Stimulated activated CD4-positive, alpha-beta T cell treated with anti-CD3 and anti-CD28 coated beads, Interleukin-2, amount 100 ng/mL, for 24 hours (primary cell): ENCODE measurements at regions not wholly inside any gene's neighbourhood (a gene's known extent, or its start where the extent isn't known, plus 50 kb on each side); places are given as distances from the start of the nearest gene placed in this dataset.

Experiments used
- DNase-seq, 2 donors: peaks; one replicate each; pipeline ENCODE4 v3.0.0-alpha.2; 2020

DNA sequence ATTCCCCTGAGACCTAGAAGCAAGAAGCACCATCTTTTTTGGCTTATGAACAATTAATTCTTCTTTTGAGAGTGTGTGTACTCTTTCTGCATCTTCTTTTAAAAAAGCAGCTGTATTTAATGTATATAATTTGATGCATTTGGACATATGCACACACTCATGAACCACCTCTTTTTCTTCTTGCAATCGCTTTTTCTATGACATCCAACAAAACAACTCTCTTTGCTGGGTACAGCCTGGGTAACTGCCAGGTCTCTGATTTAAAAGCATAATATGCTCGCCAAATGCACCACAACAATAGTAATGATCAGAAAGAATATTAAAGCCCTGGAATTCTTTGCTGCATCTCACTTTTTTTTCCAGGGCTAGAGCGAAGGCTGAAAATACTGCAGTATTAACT, 97.3 kb downstream of the HAPSTR1 start:
- no peak for DNase-seq

DNA sequence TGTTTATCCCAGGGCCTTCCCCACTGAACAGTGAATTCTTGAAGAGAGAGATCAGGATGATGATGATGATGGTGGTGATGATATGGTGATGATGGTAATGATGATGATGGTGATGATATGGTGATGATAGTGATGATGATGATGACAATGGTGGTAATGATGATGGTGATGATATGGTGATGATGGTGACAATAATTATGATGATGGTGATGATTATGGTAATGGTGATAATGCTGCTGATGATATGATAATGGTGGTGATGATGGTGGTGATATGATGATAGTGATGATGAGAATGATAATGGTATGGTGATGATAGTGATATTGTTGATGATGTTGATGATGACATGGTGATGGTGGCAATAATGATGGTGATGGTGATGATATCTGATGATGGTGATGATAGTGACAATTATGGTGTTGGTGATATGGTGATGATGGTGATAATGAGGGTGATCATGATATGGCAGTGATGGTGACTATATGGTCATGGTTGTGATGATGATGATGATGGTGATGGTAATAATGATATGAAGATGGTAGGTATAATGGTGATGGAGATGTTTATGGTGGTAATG, 99.9 kb downstream of the HAPSTR1 start:
- no peak for DNase-seq

DNA sequence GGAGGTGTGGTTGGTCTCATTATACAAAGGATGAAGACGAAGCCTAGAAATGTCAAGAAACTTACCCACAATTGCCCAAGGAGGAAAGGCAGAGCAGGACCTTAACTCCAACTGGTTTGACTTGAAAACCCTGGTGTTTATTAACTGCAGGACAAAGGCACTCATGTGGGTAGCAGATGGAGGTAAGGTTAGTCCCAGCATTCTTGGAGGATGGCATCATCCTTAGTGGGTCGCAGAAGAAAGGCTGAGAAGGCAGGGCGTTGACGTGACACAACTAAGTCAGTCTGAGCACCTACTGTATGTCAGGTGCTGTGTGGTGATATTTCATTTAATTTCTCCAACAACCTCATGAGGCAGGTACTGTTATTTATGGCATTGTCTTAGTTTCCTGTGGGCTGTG, 101.3 kb downstream of the HAPSTR1 start:
- DNase-seq = no peak

GRCh38 chr16:9195287-9195686, 103.8 kb downstream of the HAPSTR1 start:
- no peak for DNase-seq

DNA sequence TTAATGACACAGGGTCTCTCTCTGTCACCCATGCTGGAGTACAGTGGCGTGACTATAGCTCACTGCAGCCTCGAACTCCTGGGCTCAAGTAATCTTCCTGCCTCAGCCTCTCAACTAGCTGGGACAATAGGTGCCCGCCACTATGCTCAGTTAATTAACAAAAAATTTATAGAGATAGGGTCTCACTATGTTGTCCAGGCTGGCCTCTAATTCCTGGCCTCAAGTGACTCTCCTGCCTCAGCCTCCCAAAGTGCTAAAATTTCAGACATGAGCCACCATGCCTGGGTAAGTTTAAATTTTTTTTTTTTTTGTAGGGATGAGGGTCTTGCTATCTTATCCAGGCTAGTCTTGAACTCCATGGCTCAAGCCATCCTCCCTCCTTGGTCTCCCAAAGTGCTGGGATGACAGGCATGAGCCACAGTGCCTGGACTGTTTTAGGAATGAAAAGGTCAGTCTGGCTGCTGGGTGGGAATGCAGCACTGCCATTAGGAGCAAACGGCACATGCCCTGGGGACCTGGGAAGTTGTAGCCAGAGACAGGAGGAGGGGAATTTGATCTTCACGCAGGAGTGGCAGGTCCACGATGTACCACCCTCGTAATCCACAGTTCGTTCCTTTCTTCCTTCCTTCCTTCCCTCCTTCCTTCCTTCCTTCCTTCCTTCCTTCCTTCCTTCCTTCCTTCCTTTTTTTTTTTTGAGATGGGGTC, 106.7 kb downstream of the HAPSTR1 start:
- DNase-seq = no peak

DNA sequence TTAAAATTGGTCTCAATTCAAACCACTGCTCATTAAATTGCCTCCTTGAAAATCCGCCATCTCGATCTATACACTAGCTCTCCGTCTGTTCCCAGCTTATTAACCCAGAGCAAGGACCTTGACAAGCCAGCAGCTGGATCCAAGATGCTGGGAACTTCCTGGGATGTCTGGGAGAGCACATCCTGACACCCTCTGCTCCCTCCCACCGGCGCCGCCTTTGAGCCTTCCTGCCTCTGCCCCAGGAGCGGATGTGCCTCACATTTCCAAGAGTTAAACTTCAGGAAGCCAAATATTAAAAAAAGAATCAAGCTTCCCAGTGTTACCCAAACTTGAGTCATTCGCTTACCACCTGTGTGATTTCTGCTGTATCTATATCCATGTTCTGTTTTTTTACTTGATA, 107.9 kb downstream of the HAPSTR1 start:
- DNase-seq = no peak

GRCh38 chr16:9199751-9200150, 108.3 kb downstream of the HAPSTR1 start:
- no peak for DNase-seq

DNA sequence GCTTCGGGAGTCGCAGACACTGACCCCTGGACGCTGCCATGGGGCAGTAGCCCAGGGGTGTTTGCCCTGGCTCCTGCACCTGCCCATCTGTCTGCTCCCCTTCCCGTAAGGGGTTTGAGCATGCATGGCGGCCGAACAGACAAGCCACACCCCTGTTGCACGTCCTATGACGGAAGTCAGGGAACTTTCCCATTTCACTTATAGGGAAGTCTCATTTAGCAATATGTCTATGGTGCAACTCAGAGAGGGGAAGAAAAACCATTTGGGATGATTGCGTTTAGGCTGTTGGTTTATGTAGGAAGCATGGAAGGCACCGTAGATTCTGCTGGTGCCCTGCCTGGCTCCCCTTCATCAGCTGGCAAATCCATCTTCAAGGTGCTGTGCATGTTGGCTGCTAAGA, 112.5 kb downstream of the HAPSTR1 start:
- DNase-seq = no peak

- DNase-seq = no peak
These were observed 114.2 kb downstream of the HAPSTR1 start for GRCh38 chr16:9205661-9206060.

- no peak for DNase-seq
These were observed 114.7 kb downstream of the HAPSTR1 start for GRCh38 chr16:9206156-9206555.

GRCh38 chr16:9212621-9213020, 121.2 kb downstream of the HAPSTR1 start:
- DNase-seq = no peak

GRCh38 chr16:9219813-9220212, 128.4 kb downstream of the HAPSTR1 start:
- DNase-seq = no peak

- no peak for DNase-seq
These were observed 134.3 kb downstream of the HAPSTR1 start for GRCh38 chr16:9225527-9226316.

GRCh38 chr16:9226924-9227323, 135.5 kb downstream of the HAPSTR1 start:
- DNase-seq = no peak

- DNase-seq = no peak
These were observed 139.6 kb downstream of the HAPSTR1 start for GRCh38 chr16:9231039-9231438.

GRCh38 chr16:9232102-9232770, 140.8 kb downstream of the HAPSTR1 start:
- DNase-seq = no peak

- DNase-seq = no peak
These were observed 144.4 kb downstream of the HAPSTR1 start for GRCh38 chr16:9235867-9236266.

DNA sequence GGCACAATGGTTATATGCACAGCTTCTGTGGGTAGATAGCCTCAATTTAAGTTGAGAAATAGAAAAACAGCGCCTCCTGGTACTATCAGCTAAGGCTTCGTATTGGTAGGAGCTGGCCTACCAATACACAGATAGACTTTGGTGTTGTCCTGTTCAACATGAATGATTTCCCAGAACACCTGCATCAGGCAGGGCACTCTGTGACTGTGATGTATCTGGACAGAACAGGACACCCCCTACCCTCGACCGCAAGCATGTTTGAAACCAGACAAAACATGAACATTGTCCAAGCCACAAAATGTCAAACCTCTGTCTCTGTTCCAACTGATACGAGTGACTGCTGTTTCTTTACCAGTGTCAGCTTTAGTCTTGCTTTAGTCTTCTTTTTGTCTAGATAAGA, 144.9 kb downstream of the HAPSTR1 start:
- no peak for DNase-seq

DNA sequence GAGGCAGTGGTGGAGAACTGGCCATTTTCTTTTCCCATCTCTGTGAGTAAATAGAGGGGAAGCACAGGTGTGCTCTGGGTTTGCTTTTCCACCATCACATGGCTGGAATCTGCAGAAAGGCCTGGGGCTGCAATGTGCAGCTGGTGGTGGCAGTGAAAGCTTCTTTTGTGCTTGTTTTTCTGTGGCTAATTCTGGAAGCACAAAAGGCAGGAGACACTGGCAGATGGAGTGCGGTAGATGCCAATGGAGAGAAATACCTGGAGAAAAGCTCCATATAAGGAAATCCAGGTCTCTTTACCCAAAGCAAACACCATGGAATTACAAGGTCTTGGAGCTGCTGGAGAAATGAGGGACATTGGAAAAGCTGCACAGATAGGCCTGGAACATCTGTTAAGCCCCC, 146.9 kb downstream of the HAPSTR1 start:
- DNase-seq = no peak

GRCh38 chr16:9241177-9241576, 149.7 kb downstream of the HAPSTR1 start:
- DNase-seq = no peak

DNA sequence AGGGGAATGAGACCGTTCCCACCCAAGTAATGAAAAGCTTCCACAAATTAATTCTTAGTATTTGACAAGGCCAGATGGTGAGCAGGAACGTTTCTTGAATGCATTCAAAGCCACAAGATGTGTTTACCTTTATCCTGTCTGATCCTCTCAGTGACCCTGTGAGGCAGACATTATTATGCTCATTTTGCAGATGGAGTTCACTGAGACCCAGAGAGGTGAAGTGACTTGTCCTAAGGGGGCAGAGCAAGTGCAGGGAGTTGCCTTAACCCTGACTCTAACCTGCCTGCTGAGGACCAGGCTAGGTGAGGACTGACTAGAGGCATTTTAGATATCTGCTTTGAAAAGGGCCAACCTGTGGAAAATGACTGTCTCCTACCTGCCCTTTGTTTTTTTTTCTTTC, 156.7 kb downstream of the HAPSTR1 start:
- DNase-seq = no peak

- no peak for DNase-seq
These were observed 158.1 kb downstream of the HAPSTR1 start for GRCh38 chr16:9249534-9249933.

DNA sequence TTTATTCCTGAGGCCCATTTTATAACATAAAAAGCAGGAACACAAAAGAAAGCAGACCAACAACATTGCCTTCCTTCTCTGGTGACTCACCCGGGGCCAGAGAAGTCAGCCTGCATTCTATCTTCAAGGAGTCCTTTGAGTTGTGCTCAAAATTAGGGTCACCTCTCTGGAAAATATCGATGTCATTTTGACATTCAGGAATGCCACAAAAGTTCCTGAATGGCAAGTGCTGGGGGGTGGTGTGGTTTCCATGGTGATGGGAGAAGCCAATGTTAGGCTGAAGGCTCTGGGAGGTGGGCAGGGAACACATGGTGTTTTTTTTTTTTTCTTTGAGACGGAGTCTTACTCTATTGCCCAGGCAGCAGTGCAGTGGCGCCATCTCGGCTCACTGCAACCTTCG, 159.6 kb downstream of the HAPSTR1 start:
- DNase-seq = no peak

DNA sequence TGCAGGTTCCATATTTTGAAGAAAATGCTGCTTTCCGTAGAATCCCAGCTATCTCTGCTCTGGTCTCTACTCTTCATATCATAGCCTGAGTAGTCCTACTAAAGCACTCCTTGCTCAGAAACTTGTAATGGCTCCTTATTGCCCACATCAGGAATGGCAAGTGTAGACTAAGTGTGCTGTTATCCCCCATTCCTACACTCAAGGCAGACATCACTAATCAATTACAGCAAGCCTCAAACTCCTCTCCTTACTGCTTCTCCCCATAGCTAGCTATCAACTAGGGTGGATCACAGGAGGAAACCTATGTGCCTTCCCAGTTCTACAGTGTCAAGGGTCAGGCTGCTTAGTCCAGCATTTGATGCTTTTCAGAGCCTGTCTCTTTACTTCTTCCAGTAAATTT, 163.4 kb downstream of the HAPSTR1 start:
- no peak for DNase-seq
